GM13976 (cell line): ENCODE measurements at regions not wholly inside any gene's neighbourhood (a gene's known extent, or its start where the extent isn't known, plus 50 kb on each side); places are given as distances from the start of the nearest gene placed in this dataset.

Experiments
- DNase-seq: peaks from one replicate; pipeline ENCODE4 v3.0.0; 2012; ENCODE audit warnings: low spot score
- in situ Hi-C: fragments of 300-500 bp; cut with MboI; formaldehyde crosslinking; loops from one replicate; pipeline ENCODE4 v1.12.0; 2022; ENCODE audit warnings: low sequenced_read_pairs, mixed read lengths, inconsistent platforms; ENCODE audit not compliant: unreplicated experiment
- TF ChIP-seq, protein P1 (sequence below): IDR thresholded peaks from 2 replicates; pipeline ENCODE4 v1.5.1; 2012; ENCODE audit warnings: borderline replicate concordance, mild to moderate bottlenecking; ENCODE audit not compliant: insufficient read depth; ENCODE audit errors: extremely low read depth, missing control alignments, control extremely low read depth

DNA sequence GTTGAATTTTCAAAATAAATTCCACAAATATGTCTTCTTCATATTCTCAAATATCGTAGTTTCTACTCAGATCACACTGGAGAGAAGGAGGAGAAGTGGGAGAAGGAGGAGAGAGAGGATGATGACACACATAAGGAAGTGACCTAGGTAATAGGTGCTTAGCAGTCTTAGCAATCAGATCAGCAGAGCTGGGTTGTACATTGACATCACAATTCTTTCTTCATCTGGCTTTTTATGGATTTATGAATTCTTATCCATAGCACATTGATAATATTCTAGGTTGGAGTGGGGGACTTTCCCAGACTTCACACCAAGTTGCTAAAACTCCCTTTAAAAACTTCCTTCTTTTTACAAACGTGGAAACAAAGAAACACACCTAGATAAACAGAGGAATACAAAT lies 86.9 kb downstream of the FGF9 start:
- in situ Hi-C loops, result no loop called here
- no peak for DNase-seq
- TF ChIP-seq, protein P1, sequence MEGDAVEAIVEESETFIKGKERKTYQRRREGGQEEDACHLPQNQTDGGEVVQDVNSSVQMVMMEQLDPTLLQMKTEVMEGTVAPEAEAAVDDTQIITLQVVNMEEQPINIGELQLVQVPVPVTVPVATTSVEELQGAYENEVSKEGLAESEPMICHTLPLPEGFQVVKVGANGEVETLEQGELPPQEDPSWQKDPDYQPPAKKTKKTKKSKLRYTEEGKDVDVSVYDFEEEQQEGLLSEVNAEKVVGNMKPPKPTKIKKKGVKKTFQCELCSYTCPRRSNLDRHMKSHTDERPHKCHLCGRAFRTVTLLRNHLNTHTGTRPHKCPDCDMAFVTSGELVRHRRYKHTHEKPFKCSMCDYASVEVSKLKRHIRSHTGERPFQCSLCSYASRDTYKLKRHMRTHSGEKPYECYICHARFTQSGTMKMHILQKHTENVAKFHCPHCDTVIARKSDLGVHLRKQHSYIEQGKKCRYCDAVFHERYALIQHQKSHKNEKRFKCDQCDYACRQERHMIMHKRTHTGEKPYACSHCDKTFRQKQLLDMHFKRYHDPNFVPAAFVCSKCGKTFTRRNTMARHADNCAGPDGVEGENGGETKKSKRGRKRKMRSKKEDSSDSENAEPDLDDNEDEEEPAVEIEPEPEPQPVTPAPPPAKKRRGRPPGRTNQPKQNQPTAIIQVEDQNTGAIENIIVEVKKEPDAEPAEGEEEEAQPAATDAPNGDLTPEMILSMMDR, result no peak

- in situ Hi-C loops, result no loop called here
- TF ChIP-seq, protein P1, result no peak
- no peak for DNase-seq
Observed at GRCh38 chr13:21758441-21758840, 87.6 kb downstream of the FGF9 start.

DNA sequence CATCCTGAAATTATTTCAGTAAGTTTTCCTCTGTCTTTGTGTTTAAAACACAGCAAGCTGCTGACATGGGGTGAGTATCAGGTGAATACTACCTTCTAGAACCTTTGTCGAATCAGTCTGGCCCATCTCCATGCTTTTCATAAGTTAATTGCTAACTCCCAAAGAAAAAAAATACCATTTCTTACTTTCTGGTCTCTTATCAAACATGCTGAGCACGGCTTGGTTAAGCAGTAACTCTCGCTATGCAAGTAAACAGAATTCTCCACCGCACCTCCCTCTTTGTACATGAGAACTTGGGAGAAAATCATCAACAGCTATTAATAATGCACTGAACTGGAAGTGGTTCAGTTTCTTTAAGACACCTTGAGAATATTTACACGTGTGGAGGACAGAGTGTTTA lies 88.6 kb downstream of the FGF9 start:
- in situ Hi-C loops, result no loop called here
- TF ChIP-seq, protein P1, result no peak
- DNase-seq, result no peak

GRCh38 chr13:21759911-21760310 lies 89.0 kb downstream of the FGF9 start:
- no peak for DNase-seq
- in situ Hi-C loops, result no loop called here
- TF ChIP-seq, protein P1, result no peak

DNA sequence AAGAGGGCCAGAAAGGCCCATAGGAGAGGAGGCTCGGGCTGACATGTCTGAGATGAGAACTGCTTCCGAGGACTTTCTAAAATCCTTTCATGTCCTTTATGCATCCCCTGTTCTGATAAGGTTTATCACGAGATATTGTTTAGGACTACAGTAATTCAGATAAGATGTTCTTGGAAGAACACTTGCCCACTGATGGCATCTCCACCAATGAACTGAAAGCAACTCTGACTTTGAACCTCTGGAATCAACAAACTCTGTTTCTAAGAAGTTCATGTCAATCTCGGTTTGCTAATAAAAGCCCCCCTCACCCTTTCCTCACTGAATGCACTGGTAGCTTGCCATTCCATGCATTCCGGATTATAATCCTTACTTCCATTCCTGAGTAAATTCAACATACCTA lies 90.9 kb downstream of the FGF9 start:
- in situ Hi-C loops, result no loop called here
- TF ChIP-seq, protein P1, result no peak
- DNase-seq, result no peak

DNA sequence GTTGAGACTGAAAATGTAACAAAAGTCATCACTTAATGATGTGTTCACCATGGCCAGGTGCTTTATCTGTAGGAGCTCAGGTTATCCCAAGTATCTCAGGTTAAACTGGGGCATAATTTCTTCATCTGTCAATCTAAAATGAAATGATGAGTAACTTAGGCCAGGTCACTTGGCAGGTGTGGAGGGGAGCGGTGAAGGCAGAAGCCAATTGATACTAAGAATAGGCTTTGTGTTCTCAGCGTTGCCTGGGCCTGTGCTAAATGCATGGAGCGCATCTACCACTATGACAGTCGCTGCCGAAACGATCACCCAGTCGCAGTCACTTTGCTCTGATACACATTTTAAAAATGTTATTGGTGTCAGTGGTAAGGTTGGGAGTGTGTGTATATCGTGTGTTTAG lies 91.6 kb downstream of the FGF9 start:
- DNase-seq, result no peak
- TF ChIP-seq, protein P1, result no peak
- in situ Hi-C loops, result no loop called here

GRCh38 chr13:21767032-21767431 lies 96.2 kb downstream of the FGF9 start:
- in situ Hi-C loops, result no loop called here

More at GRCh38 chr13:21767032-21767431, 96.2 kb downstream of the FGF9 start:
- DNase-seq, result no peak
- TF ChIP-seq, protein P1, result no peak
